ENCODE measurements at regions not wholly inside any gene's neighbourhood (a gene's known extent, or its start where the extent isn't known, plus 50 kb on each side); places are given as distances from the start of the nearest gene placed in this dataset.
A peak's percentile ranks its signal among the peaks of the same experiment; 100 is the strongest.

GRCh38 chr6:170160031-170160627, 130.7 kb downstream of the DLL1 start:
- DNase-seq, result no peak

- no peak for DNase-seq
Measured at GRCh38 chr6:170159022-170159965, 131.6 kb downstream of the DLL1 start.

- no peak for DNase-seq
Measured at GRCh38 chr6:170158296-170159021, 132.4 kb downstream of the DLL1 start.

GRCh38 chr6:170157567-170158218, 133.2 kb downstream of the DLL1 start:
- DNase-seq, result no peak

- peak; percentile 16 for DNase-seq
Measured at GRCh38 chr6:170156448-170157375, 134.2 kb downstream of the DLL1 start.

- DNase-seq, result peak; percentile 26
Measured at GRCh38 chr6:170155464-170156196, 135.2 kb downstream of the DLL1 start.

- DNase-seq, result no peak
Measured at GRCh38 chr6:170153436-170154319, 137.2 kb downstream of the DLL1 start.

- DNase-seq, result peak; percentile 45
Measured at GRCh38 chr6:170152989-170153388, 137.9 kb downstream of the DLL1 start.

GRCh38 chr6:170152124-170152926, 138.6 kb downstream of the DLL1 start:
- peak; percentile 62 for DNase-seq

- no peak for DNase-seq
Measured at GRCh38 chr6:170151804-170152123, 139.1 kb downstream of the DLL1 start.

- DNase-seq, result no peak
Measured at GRCh38 chr6:170151321-170151771, 139.5 kb downstream of the DLL1 start.

GRCh38 chr6:170150590-170150945, 140.3 kb downstream of the DLL1 start:
- no peak for DNase-seq

GRCh38 chr6:170149681-170150589, 140.9 kb downstream of the DLL1 start:
- no peak for DNase-seq

- no peak for DNase-seq
Measured at GRCh38 chr6:170148709-170149470, 142.0 kb downstream of the DLL1 start.

- DNase-seq, result no peak
Measured at GRCh38 chr6:170147832-170148708, 142.8 kb downstream of the DLL1 start.

GRCh38 chr6:170147056-170147787, 143.7 kb downstream of the DLL1 start:
- DNase-seq, result no peak
